ENCODE measurements at regions not wholly inside any gene's neighbourhood (a gene's known extent, or its start where the extent isn't known, plus 50 kb on each side); places are given as distances from the start of the nearest gene placed in this dataset.

DNA sequence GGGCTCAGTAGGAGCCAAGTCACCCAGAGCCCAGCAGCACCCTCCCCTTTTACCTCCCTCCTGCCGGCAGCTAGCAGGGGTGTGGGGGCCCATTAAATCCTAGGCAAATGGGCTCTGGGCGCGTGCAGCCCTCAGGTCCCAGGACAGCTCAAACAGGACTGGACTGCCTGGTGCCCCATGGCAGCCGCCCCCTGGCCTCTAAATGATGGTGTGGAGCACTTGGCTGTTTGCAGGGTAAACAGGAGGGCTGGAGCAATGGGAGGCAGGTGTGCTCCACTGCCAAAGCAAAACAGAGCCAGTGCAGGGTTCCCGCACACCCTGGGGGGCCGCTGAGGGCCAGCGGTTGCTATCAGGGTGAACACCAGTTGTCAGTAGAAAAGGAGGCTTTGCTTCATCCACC, 55.9 kb upstream of the C5orf58 start:
- CTCF ChIA-PET: interaction anchor here (1.4 to 5.3 kb wide), 3 partner anchors 9 to 75 kb away, joined by 3 to 46 read pairs (median 3); no protein-coding TSS in a partner anchor

DNA sequence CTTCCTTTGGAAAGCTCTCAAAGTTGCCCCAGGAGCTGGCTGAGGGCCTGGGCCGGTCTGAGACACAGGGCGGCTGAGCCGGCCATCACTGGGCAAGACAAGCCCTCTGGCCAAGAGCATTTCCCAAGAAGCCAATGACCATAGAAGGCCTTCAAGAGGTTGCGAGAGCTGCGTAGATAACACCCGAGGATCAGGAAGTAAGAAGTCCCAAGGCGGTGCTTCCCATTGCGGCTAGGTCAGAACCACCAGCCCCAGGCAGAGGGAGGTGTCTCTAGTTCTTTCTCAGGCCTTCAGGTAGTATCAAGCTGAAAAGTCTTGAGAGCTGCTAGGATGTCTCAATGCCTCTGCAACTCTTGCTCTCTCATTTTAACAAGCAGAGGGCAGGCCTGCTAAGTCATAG, 54.0 kb upstream of the C5orf58 start:
- ChIA-PET CTCF (interaction anchor here (1.8 to 5.3 kb wide), 2 partner anchors 38 to 77 kb away, joined by 7 to 46 read pairs; no protein-coding TSS in a partner anchor), POLR2A (no interaction called here)
- no peak for TF ChIP-seq CTCF (IDR thresholded peaks at IDR 0.05; ENCODE audit: insufficient read depth, low read length, missing control alignments)
- no peak overlapping the region for H3K4me3 ChIP-seq (ENCODE audit: low read depth, low read length)
- DNase-seq (ENCODE audit: low read depth, low spot score): no peak

More for the DNA sequence above, 55.9 kb upstream of the C5orf58 start:
- DNase-seq (ENCODE audit: low read depth, low spot score): no peak
- H3K4me3 ChIP-seq (ENCODE audit: low read depth, low read length): no peak overlapping the region
- POLR2A ChIA-PET: no interaction called here
- no peak for TF ChIP-seq CTCF (IDR thresholded peaks at IDR 0.05; ENCODE audit: insufficient read depth, low read length, missing control alignments)

DNA sequence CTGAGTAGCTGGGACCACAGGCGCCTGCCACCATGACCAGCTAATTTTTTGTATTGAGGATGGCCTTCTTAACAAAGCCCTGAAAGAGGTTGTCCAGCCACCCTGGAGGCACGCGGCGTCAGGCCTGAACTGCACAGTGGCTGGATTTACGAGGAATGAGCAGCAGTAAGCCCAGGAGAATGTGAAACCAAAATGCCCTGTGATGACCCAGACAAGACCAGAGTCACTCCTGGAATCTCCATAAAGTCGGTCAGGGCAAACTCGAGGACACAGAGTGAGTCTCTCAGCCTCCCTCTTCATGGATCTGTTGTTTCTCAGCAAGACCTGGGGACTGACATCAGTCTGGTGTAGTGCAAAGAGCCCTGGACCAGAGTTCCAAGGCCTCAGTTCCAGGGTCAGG, 53.2 kb upstream of the C5orf58 start:
- H3K4me3 ChIP-seq (ENCODE audit: low read depth, low read length): no peak overlapping the region
- POLR2A ChIA-PET: no interaction called here
- CTCF ChIA-PET: interaction anchor here (1.4 to 8.0 kb wide), 4 partner anchors 15 to 109 kb away, joined by 5 to 96 read pairs (median 26); no protein-coding TSS in a partner anchor
- no peak for DNase-seq (ENCODE audit: low read depth, low spot score)
- no peak for TF ChIP-seq CTCF (IDR thresholded peaks at IDR 0.05; ENCODE audit: insufficient read depth, low read length, missing control alignments)

GRCh38 chr5:170181902-170182301, 50.9 kb upstream of the C5orf58 start:
- H3K4me3 ChIP-seq (ENCODE audit: low read depth, low read length): no peak overlapping the region
- CTCF ChIA-PET: interaction anchor here (1.0 to 8.0 kb wide), 9 partner anchors 10 to 202 kb away, joined by 3 to 257 read pairs (median 42); partner anchors contain the start of gene INSYN2B
- POLR2A ChIA-PET: no interaction called here
- DNase-seq (ENCODE audit: low read depth, low spot score): no peak
- no peak for TF ChIP-seq CTCF (IDR thresholded peaks at IDR 0.05; ENCODE audit: insufficient read depth, low read length, missing control alignments)

GRCh38 chr5:170182491-170182890, 50.3 kb upstream of the C5orf58 start:
- no peak overlapping the region for H3K4me3 ChIP-seq (ENCODE audit: low read depth, low read length)
- ChIA-PET POLR2A (no interaction called here), CTCF (interaction anchor here (0.7 to 8.0 kb wide), 14 partner anchors 10 to 202 kb away, joined by 3 to 257 read pairs (median 12); partner anchors contain the start of gene INSYN2B)
- no peak for DNase-seq (ENCODE audit: low read depth, low spot score)
- no peak for TF ChIP-seq CTCF (IDR thresholded peaks at IDR 0.05; ENCODE audit: insufficient read depth, low read length, missing control alignments)

Measured in AG04449 (cell line).